B cell (primary cell): ENCODE measurements at regions not wholly inside any gene's neighbourhood (a gene's known extent, or its start where the extent isn't known, plus 50 kb on each side); places are given as distances from the start of the nearest gene placed in this dataset.

Experiments
- CTCF ChIP-seq: fragments of 200-600 bp; IDR thresholded peaks from one replicate; pipeline ENCODE4 v1.8.0; 2022; ENCODE audit warnings: antibody characterized with exemption, mild to moderate bottlenecking
- EZH2 ChIP-seq: IDR thresholded peaks from 2 replicates; pipeline ENCODE4 v1.6.1; 2012; ENCODE audit warnings: borderline replicate concordance, low read depth, mild to moderate bottlenecking, moderate library complexity, low read length; ENCODE audit not compliant: insufficient read depth, poor library complexity, severe bottlenecking

GRCh38 chr12:90079529-90080210, 371.0 kb upstream of the ATP2B1 start:
- TF ChIP-seq CTCF, result no peak
- TF ChIP-seq EZH2, result no peak
